A549 (cell line): ENCODE measurements at regions not wholly inside any gene's neighbourhood (a gene's known extent, or its start where the extent isn't known, plus 50 kb on each side); places are given as distances from the start of the nearest gene placed in this dataset.
A peak's percentile ranks its signal among the peaks of the same experiment; 100 is the strongest.

Experiments used
- EP300 ChIP-seq, 2 experiments: fragments of >200 bp; sonication (Bioruptor Twin); formaldehyde crosslinking; IDR thresholded peaks; 2 replicates in 1 of 2; 3 replicates in 1 of 2; pipeline ENCODE4 v1.6.1; 2016 to 2017
- POLR2A ChIP-seq: IDR thresholded peaks from 2 replicates; pipeline ENCODE4 v1.6.1; 2012; ENCODE audit warnings: mild to moderate bottlenecking, low read length
- TF ChIP-seq, protein P1 (sequence below): fragments of >200 bp; sonication (Bioruptor Twin); formaldehyde crosslinking; IDR thresholded peaks from 3 replicates; pipeline ENCODE4 v1.5.1; 2016
- TF ChIP-seq, protein P2 (sequence below): fragments of >200 bp; sonication (Bioruptor Twin); formaldehyde crosslinking; IDR thresholded peaks from 3 replicates; pipeline ENCODE4 v1.6.1; 2016
- TF ChIP-seq, protein P3 (sequence below): IDR thresholded peaks from 2 replicates; pipeline ENCODE4 v1.6.1; 2012; ENCODE audit warnings: low read depth, borderline replicate concordance

DNA sequence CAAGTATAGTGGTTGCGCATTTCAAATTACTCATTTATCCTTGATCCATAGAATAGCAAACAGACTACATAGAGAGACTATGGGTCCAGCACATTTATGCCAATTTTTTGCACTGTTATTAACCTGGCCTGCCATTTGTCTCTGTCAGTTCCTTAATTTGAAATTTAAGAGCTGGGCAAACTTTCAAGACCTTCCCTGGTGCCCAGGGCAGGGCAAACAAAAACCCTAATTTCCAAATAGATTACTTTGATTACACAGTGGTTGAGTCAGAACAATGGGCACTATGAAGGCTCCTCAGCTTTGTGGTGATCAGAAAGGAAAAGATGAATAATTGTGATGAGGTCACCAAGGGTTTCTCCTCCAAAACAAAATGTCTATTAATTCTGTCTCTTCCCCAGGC is 80.6 kb downstream of the TNFSF18 start:
- TF ChIP-seq, protein P1, sequence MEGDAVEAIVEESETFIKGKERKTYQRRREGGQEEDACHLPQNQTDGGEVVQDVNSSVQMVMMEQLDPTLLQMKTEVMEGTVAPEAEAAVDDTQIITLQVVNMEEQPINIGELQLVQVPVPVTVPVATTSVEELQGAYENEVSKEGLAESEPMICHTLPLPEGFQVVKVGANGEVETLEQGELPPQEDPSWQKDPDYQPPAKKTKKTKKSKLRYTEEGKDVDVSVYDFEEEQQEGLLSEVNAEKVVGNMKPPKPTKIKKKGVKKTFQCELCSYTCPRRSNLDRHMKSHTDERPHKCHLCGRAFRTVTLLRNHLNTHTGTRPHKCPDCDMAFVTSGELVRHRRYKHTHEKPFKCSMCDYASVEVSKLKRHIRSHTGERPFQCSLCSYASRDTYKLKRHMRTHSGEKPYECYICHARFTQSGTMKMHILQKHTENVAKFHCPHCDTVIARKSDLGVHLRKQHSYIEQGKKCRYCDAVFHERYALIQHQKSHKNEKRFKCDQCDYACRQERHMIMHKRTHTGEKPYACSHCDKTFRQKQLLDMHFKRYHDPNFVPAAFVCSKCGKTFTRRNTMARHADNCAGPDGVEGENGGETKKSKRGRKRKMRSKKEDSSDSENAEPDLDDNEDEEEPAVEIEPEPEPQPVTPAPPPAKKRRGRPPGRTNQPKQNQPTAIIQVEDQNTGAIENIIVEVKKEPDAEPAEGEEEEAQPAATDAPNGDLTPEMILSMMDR = no peak
- no peak for TF ChIP-seq POLR2A
- TF ChIP-seq, protein P2, sequence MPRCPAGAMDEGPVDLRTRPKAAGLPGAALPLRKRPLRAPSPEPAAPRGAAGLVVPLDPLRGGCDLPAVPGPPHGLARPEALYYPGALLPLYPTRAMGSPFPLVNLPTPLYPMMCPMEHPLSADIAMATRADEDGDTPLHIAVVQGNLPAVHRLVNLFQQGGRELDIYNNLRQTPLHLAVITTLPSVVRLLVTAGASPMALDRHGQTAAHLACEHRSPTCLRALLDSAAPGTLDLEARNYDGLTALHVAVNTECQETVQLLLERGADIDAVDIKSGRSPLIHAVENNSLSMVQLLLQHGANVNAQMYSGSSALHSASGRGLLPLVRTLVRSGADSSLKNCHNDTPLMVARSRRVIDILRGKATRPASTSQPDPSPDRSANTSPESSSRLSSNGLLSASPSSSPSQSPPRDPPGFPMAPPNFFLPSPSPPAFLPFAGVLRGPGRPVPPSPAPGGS = no peak
- TF ChIP-seq EP300 (IDR thresholded peaks at IDR 0.05) = peak in 1 of 2 experiments; percentile 51; a peak in 1 of 5 replicates
- TF ChIP-seq, protein P3, sequence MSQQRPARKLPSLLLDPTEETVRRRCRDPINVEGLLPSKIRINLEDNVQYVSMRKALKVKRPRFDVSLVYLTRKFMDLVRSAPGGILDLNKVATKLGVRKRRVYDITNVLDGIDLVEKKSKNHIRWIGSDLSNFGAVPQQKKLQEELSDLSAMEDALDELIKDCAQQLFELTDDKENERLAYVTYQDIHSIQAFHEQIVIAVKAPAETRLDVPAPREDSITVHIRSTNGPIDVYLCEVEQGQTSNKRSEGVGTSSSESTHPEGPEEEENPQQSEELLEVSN = no peak
